GM19395 (cell line): ENCODE measurements at regions not wholly inside any gene's neighbourhood (a gene's known extent, or its start where the extent isn't known, plus 50 kb on each side); places are given as distances from the start of the nearest gene placed in this dataset.
"Not testable (repeated sequence)": the region's sequence is repeated elsewhere in the genome, so short reads cannot be mapped to it uniquely, and the experiment has no call there.

Experiments used
- ATAC-seq: cut with Tn5 transposase; IDR thresholded peaks from one replicate; pipeline ENCODE4 v1.9.1; 2021; ENCODE audit warnings: mild to moderate bottlenecking, moderate library complexity; ENCODE audit not compliant: unreplicated experiment

- ATAC-seq: no peak
Measured at GRCh38 chr3:110821586-110821985, 250.0 kb upstream of the NECTIN3 start.

- no peak for ATAC-seq
Measured at GRCh38 chr3:110822971-110823370, 248.6 kb upstream of the NECTIN3 start.

GRCh38 chr3:110846971-110847370, 224.6 kb upstream of the NECTIN3 start:
- no peak for ATAC-seq

GRCh38 chr3:110849064-110849463, 222.6 kb upstream of the NECTIN3 start:
- no peak for ATAC-seq

- ATAC-seq: no peak
Measured at GRCh38 chr3:110851736-110852135, 219.9 kb upstream of the NECTIN3 start.

- no peak for ATAC-seq
Measured at GRCh38 chr3:110855207-110855606, 216.4 kb upstream of the NECTIN3 start.

GRCh38 chr3:110856916-110857315, 214.7 kb upstream of the NECTIN3 start:
- no peak for ATAC-seq

- ATAC-seq: no peak
Measured at GRCh38 chr3:110858549-110858948, 213.1 kb upstream of the NECTIN3 start.

- no peak for ATAC-seq
Measured at GRCh38 chr3:110859336-110859735, 212.3 kb upstream of the NECTIN3 start.

GRCh38 chr3:110859993-110860392, 211.6 kb upstream of the NECTIN3 start:
- no peak for ATAC-seq

GRCh38 chr3:110865934-110866333, 205.7 kb upstream of the NECTIN3 start:
- ATAC-seq: no peak

GRCh38 chr3:110868106-110868505, 203.5 kb upstream of the NECTIN3 start:
- no peak for ATAC-seq

- no peak for ATAC-seq
Measured at GRCh38 chr3:110869736-110870135, 201.9 kb upstream of the NECTIN3 start.

GRCh38 chr3:110871869-110872268, 199.7 kb upstream of the NECTIN3 start:
- ATAC-seq: no peak

- ATAC-seq: no peak
Measured at GRCh38 chr3:110878692-110879091, 192.9 kb upstream of the NECTIN3 start.

GRCh38 chr3:110881069-110881468, 190.5 kb upstream of the NECTIN3 start:
- peak; percentile 84 for ATAC-seq

- ATAC-seq: no peak
Measured at GRCh38 chr3:110886222-110886893, 185.3 kb upstream of the NECTIN3 start.

GRCh38 chr3:110887176-110887575, 184.4 kb upstream of the NECTIN3 start:
- ATAC-seq: no peak

GRCh38 chr3:110888625-110889375, 182.8 kb upstream of the NECTIN3 start:
- not testable (repeated sequence) for ATAC-seq

GRCh38 chr3:110889376-110889699, 182.3 kb upstream of the NECTIN3 start:
- not testable (repeated sequence) for ATAC-seq

GRCh38 chr3:110894574-110894973, 177.0 kb upstream of the NECTIN3 start:
- ATAC-seq: no peak

- ATAC-seq: no peak
Measured at GRCh38 chr3:110895054-110895453, 176.6 kb upstream of the NECTIN3 start.

GRCh38 chr3:110897046-110897445, 174.6 kb upstream of the NECTIN3 start:
- no peak for ATAC-seq
